ENCODE measurements at regions not wholly inside any gene's neighbourhood (a gene's known extent, or its start where the extent isn't known, plus 50 kb on each side); places are given as distances from the start of the nearest gene placed in this dataset.

- H3K27ac ChIP-seq = no peak overlapping the region
- TF ChIP-seq, protein P1, sequence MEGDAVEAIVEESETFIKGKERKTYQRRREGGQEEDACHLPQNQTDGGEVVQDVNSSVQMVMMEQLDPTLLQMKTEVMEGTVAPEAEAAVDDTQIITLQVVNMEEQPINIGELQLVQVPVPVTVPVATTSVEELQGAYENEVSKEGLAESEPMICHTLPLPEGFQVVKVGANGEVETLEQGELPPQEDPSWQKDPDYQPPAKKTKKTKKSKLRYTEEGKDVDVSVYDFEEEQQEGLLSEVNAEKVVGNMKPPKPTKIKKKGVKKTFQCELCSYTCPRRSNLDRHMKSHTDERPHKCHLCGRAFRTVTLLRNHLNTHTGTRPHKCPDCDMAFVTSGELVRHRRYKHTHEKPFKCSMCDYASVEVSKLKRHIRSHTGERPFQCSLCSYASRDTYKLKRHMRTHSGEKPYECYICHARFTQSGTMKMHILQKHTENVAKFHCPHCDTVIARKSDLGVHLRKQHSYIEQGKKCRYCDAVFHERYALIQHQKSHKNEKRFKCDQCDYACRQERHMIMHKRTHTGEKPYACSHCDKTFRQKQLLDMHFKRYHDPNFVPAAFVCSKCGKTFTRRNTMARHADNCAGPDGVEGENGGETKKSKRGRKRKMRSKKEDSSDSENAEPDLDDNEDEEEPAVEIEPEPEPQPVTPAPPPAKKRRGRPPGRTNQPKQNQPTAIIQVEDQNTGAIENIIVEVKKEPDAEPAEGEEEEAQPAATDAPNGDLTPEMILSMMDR (IDR thresholded peaks at IDR 0.05) = no peak
- no peak for TF ChIP-seq ZFX (IDR thresholded peaks at IDR 0.05; ENCODE audit: borderline replicate concordance)
These were observed 493.7 kb downstream of the ZNF608 start for GRCh38 chr5:124252747-124253146.

DNA sequence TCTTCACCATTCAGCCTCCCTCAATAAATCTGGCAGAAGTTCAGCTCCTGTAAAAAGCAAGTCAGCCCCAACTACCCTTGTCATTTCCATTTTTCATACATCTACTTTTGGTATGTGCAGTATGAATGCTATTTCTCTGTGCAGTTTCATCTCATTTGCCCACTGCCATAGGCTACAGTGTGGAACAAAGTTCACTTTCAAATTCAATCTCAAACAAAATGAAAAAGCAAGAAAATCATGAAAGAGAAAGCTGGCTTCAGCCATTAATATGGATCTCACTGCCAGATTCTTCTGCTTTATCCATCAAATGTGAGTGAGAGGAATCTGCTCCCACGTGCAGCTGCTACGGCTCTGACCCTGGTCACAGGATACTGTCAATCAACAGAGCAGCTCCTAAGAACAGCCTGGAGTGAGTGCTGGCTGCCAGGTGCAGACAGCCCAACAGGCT, 494.2 kb downstream of the ZNF608 start:
- no peak for TF ChIP-seq ZFX (IDR thresholded peaks at IDR 0.05; ENCODE audit: borderline replicate concordance)
- TF ChIP-seq, protein P1 (IDR thresholded peaks at IDR 0.05) = no peak
- H3K27ac ChIP-seq = no peak overlapping the region

DNA sequence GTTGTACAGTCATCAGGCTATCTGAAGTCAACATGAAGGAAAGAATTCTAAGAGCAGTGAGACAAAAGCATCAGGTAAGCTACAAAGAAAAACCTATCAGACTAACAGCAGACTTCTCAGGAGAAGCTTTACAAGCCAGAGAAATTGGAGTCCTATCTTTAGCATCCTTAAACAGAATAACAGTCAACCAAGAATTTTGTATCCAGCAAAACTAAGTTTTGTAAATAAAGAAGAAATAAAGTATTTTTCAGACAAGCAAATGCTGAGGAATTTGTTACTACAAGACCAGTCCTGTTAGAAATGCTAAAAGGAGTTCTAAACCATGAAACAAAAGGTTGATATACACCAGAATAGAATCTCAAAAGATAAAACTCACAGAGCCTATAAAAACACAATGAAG, 501.2 kb downstream of the ZNF608 start:
- no peak overlapping the region for H3K27ac ChIP-seq
- TF ChIP-seq, protein P1 (IDR thresholded peaks at IDR 0.05) = no peak
- no peak for TF ChIP-seq ZFX (IDR thresholded peaks at IDR 0.05; ENCODE audit: borderline replicate concordance)

- TF ChIP-seq ZFX (IDR thresholded peaks at IDR 0.05; ENCODE audit: borderline replicate concordance) = no peak
- TF ChIP-seq, protein P1 (IDR thresholded peaks at IDR 0.05) = no peak
- no peak overlapping the region for H3K27ac ChIP-seq
These were observed 505.7 kb downstream of the ZNF608 start for GRCh38 chr5:124240732-124241131.

DNA sequence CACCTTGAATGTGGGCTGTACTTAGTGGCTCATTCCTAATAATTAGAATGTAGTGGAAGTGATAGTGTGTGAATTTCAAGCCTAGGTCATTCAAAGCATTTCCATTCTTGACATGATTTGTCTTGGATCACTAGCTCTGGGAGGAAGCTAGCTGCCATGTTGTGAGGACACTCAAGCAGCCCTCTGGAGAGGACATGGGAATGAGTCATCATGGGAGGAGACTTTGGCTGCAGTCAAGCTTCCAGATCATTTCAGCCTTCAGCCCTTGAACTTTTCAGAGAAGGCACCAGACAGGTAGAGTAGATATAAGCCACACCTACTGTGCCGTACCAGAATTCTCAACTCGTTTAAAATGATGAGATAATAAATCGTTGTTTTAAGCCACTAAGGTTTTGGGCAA, 506.9 kb downstream of the ZNF608 start:
- no peak overlapping the region for H3K27ac ChIP-seq
- TF ChIP-seq, protein P1 (IDR thresholded peaks at IDR 0.05) = no peak
- TF ChIP-seq ZFX (IDR thresholded peaks at IDR 0.05; ENCODE audit: borderline replicate concordance) = no peak

- no peak overlapping the region for H3K27ac ChIP-seq
- TF ChIP-seq, protein P1 (IDR thresholded peaks at IDR 0.05) = no peak
- TF ChIP-seq ZFX (IDR thresholded peaks at IDR 0.05; ENCODE audit: borderline replicate concordance) = no peak
These were observed 508.1 kb downstream of the ZNF608 start for GRCh38 chr5:124238350-124238749.

DNA sequence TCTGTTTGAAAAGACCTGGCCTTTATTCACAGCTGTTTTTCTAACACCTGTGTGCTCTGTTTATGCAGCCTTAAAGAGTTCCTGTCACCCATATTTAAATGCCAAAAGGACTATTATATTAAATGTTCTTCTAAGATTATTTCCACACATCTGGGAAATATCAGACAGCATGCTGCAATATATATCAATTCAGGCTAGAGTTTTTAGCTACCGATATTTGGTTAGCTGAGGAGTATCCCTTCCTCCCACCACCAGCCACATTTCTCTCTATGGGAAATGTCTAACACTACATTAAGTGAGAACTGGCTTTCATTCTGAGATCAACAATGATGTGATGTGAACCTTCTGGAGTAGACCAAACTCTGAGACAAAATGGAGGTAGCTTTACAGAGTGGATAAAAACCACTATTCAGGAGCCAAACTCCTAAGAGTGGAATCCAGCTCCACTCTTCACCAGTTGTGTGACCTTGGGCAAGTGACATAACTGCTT, 509.2 kb downstream of the ZNF608 start:
- TF ChIP-seq, protein P1 (IDR thresholded peaks at IDR 0.05) = no peak
- TF ChIP-seq ZFX (IDR thresholded peaks at IDR 0.05; ENCODE audit: borderline replicate concordance) = no peak
- H3K27ac ChIP-seq = no peak overlapping the region

Data from 22Rv1 (cell line).